MG63 (cell line): ENCODE measurements at regions not wholly inside any gene's neighbourhood (a gene's known extent, or its start where the extent isn't known, plus 50 kb on each side); places are given as distances from the start of the nearest gene placed in this dataset.

Source experiments
- DNase-seq: peaks from one replicate; pipeline ENCODE4 v3.0.0-alpha.2; 2020
- H3K27me3 ChIP-seq: fragments of 250-450 bp; sonication (Bioruptor Pico); 2 replicates; pipeline ENCODE4 v1.5.1; 2020; ENCODE audit warnings: mild to moderate bottlenecking, moderate library complexity
- H3K36me3 ChIP-seq: fragments of 250-450 bp; sonication (Bioruptor Pico); 2 replicates; pipeline ENCODE4 v1.5.1; 2020; ENCODE audit warnings: mild to moderate bottlenecking, moderate library complexity
- H3K4me3 ChIP-seq: fragments of 250-450 bp; sonication (Bioruptor Pico); 2 replicates; pipeline ENCODE4 v1.5.1; 2020; ENCODE audit warnings: mild to moderate bottlenecking, moderate library complexity
- H3K9me3 ChIP-seq: fragments of 250-450 bp; sonication (Bioruptor Pico); 2 replicates; pipeline ENCODE4 v1.5.1; 2020; ENCODE audit warnings: mild to moderate bottlenecking, moderate library complexity

DNA sequence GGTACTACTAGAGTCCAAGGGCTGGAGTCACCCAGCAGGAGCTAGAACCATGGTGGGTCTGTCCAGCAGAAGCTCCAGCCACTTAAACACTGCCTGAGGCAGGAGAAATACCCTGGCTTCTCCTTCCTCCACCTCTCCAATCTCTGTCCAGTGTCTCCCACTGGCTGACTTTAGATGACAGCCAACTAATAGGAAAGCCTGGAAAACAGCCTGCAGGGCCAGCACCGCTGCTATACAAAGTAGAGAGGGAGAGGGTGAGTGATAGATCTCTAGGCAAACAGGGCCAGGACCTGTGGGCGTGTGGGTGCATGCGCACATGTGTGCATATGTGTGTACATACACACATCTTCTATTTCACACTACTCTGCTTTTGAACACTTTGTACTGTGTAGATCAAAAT lies 56.5 kb upstream of the ATP8A1 start:
- Histone ChIP-seq H3K9me3 (no peaks in the 10 kb centered on the region), H3K27me3 (peaks cover 47% of the 10 kb centered on the region), H3K4me3 (no peak overlapping the region), H3K36me3 (no peaks in the 10 kb centered on the region)
- no peak for DNase-seq

DNA sequence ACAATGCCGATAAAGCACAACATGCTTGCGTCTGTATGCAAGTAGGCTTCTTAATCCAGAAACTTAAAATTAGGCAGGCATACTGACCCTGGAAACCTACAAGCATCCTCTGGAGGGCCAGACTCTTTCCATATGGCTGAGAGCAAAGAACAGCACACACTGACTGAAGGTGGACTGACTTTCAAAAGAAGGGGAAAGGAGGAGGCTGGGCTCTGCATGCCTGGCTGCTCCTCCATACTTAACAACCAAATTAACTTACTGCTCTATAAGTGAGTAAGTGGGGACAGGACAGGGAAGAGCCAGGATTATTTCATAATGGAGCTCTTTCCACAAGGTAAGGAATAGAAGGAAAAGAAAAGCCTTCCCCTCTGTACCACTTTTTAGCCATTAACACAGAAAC lies 55.9 kb upstream of the ATP8A1 start:
- H3K36me3 ChIP-seq, result no peaks in the 10 kb centered on the region
- H3K27me3 ChIP-seq, result peaks cover 47% of the 10 kb centered on the region
- no peak overlapping the region for H3K4me3 ChIP-seq
- DNase-seq, result no peak
- H3K9me3 ChIP-seq, result no peaks in the 10 kb centered on the region

DNA sequence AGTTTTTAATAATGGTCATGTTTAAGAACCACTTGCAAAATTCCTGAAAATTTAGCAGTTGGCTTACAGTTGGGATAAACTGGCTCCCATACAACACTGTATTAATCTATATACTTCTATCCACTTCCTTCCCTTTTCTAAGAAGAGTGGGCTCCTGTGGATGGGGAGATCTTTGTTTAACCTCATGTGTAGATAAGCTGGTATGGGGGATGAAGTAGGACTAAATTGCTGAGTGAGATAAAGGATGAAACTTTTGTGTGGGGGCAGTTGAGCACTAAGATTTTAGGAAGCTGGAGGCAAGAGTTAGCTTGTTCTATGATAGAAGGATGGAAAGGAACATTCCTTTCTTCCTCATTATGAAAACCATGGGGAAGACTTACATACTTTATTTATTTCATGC lies 54.6 kb upstream of the ATP8A1 start:
- Histone ChIP-seq H3K27me3 (peaks cover 48% of the 10 kb centered on the region), H3K36me3 (no peaks in the 10 kb centered on the region), H3K4me3 (no peak overlapping the region), H3K9me3 (no peaks in the 10 kb centered on the region)
- no peak for DNase-seq

DNA sequence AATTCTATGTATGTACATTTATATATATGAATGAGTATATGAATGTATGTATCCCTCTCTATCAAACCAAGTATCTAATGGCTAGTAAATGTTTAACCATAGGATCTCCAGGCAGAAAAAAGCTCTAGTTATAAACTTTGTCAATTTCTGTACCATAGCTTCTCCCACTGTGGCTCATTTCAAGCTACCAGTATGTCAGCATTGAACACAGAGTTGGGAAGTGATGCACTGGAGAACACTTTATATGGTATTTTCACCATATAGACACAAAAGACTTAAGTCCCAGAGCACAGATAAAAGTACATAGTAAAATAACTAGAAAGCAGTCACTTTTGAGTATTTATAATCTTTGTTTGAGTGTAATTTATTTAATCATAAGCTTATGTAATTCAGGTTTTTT lies 53.9 kb upstream of the ATP8A1 start:
- Histone ChIP-seq H3K4me3 (no peak overlapping the region), H3K27me3 (peaks cover 51% of the 10 kb centered on the region), H3K36me3 (no peaks in the 10 kb centered on the region), H3K9me3 (no peaks in the 10 kb centered on the region)
- DNase-seq, result no peak

- Histone ChIP-seq H3K36me3 (no peaks in the 10 kb centered on the region), H3K27me3 (peaks cover 51% of the 10 kb centered on the region), H3K9me3 (no peaks in the 10 kb centered on the region), H3K4me3 (no peak overlapping the region)
- no peak for DNase-seq
Observed at GRCh38 chr4:42710329-42710728, 53.4 kb upstream of the ATP8A1 start.

- H3K9me3 ChIP-seq, result no peaks in the 10 kb centered on the region
- no peak for DNase-seq
- H3K27me3 ChIP-seq, result peaks cover 51% of the 10 kb centered on the region
- H3K36me3 ChIP-seq, result no peaks in the 10 kb centered on the region
- H3K4me3 ChIP-seq, result no peak overlapping the region
Observed at GRCh38 chr4:42709392-42710065, 52.6 kb upstream of the ATP8A1 start.

GRCh38 chr4:42708625-42709024 lies 51.7 kb upstream of the ATP8A1 start:
- Histone ChIP-seq H3K4me3 (no peak overlapping the region), H3K36me3 (no peaks in the 10 kb centered on the region), H3K9me3 (no peaks in the 10 kb centered on the region), H3K27me3 (peaks cover 45% of the 10 kb centered on the region)
- no peak for DNase-seq
